ENCODE measurements at regions not wholly inside any gene's neighbourhood (a gene's known extent, or its start where the extent isn't known, plus 50 kb on each side); places are given as distances from the start of the nearest gene placed in this dataset.

DNA sequence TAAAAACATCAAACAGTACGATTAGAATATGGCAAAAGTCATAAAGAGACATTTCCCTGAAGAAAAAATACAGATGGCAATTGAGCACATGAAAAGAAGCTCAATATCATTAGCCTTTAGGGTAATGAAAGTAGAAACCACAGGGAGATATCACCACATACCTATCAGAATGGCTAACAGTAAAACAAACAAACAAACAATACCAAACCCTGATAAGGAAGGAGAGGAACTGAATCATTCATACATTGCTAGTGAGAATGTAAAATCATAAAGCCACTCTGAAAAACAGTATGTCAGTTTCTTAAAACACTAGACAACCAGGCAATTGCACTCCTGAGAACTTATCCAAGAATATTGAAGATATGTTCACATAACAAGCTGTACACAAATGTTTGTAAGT, 1342.5 kb upstream of the SLC10A2 start:
- Histone ChIP-seq H3K27ac (ENCODE audit: insufficient read depth, low read length, poor library complexity, severe bottlenecking) (no peak overlapping the region), H3K9me3 (ENCODE audit: control insufficient read depth, low read length) (no peaks in the 10 kb centered on the region)
- DNase-seq = no peak

GRCh38 chr13:104404325-104404724, 1338.1 kb upstream of the SLC10A2 start:
- Histone ChIP-seq H3K4me1 (ENCODE audit: control insufficient read depth, insufficient read depth, low read length, poor library complexity, severe bottlenecking) (no peaks in the 10 kb centered on the region), H3K36me3 (ENCODE audit: control insufficient read depth, insufficient read depth, low read length) (no peaks in the 10 kb centered on the region), H3K4me3 (ENCODE audit: insufficient read depth, low read depth, low read length, poor library complexity, severe bottlenecking) (no peak overlapping the region), H3K9me3 (ENCODE audit: control insufficient read depth, low read length) (no peaks in the 10 kb centered on the region), H3K27ac (ENCODE audit: insufficient read depth, low read length, poor library complexity, severe bottlenecking) (no peak overlapping the region), H3K27me3 (replicated peaks; ENCODE audit: control insufficient read depth, insufficient read depth, low read length, poor library complexity, severe bottlenecking) (no peaks in the 10 kb centered on the region)
- no peak for DNase-seq

More for the DNA sequence above, 1342.5 kb upstream of the SLC10A2 start:
- Histone ChIP-seq H3K36me3 (ENCODE audit: control insufficient read depth, insufficient read depth, low read length) (no peaks in the 10 kb centered on the region), H3K4me1 (ENCODE audit: control insufficient read depth, insufficient read depth, low read length, poor library complexity, severe bottlenecking) (no peaks in the 10 kb centered on the region), H3K4me3 (ENCODE audit: insufficient read depth, low read depth, low read length, poor library complexity, severe bottlenecking) (no peak overlapping the region), H3K27me3 (replicated peaks; ENCODE audit: control insufficient read depth, insufficient read depth, low read length, poor library complexity, severe bottlenecking) (no peaks in the 10 kb centered on the region)

DNA sequence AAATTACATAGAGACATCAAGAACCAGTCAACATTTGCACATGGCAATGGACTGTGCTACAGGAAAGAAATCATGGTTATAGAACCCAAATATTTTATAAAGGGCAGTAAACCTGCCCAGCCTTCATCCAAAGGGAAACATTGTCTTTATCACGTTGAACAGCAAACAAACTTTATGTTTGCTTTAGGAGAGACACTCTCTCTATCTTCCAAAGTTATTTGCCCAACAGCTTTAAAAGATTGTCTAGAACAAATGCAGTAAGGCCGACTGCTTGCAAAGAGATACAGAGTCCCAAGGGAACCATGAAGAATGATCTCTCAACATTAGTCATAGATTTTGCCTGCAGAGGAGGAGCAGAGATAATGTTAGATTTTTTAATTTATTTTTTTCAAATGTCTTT, 1323.5 kb upstream of the SLC10A2 start:
- no peaks in the 10 kb centered on the region for H3K9me3 ChIP-seq (ENCODE audit: control insufficient read depth, low read length)
- H3K27ac ChIP-seq (ENCODE audit: insufficient read depth, low read length, poor library complexity, severe bottlenecking) = no peak overlapping the region
- no peaks in the 10 kb centered on the region for H3K27me3 ChIP-seq (replicated peaks; ENCODE audit: control insufficient read depth, insufficient read depth, low read length, poor library complexity, severe bottlenecking)
- no peaks in the 10 kb centered on the region for H3K36me3 ChIP-seq (ENCODE audit: control insufficient read depth, insufficient read depth, low read length)
- H3K4me3 ChIP-seq (ENCODE audit: insufficient read depth, low read depth, low read length, poor library complexity, severe bottlenecking) = no peak overlapping the region
- DNase-seq = no peak
- H3K4me1 ChIP-seq (ENCODE audit: control insufficient read depth, insufficient read depth, low read length, poor library complexity, severe bottlenecking) = no peaks in the 10 kb centered on the region

GRCh38 chr13:104387510-104387909, 1321.3 kb upstream of the SLC10A2 start:
- Histone ChIP-seq H3K27me3 (replicated peaks; ENCODE audit: control insufficient read depth, insufficient read depth, low read length, poor library complexity, severe bottlenecking) (no peaks in the 10 kb centered on the region), H3K27ac (ENCODE audit: insufficient read depth, low read length, poor library complexity, severe bottlenecking) (no peak overlapping the region), H3K36me3 (ENCODE audit: control insufficient read depth, insufficient read depth, low read length) (no peaks in the 10 kb centered on the region), H3K4me3 (ENCODE audit: insufficient read depth, low read depth, low read length, poor library complexity, severe bottlenecking) (no peak overlapping the region), H3K4me1 (ENCODE audit: control insufficient read depth, insufficient read depth, low read length, poor library complexity, severe bottlenecking) (no peaks in the 10 kb centered on the region), H3K9me3 (ENCODE audit: control insufficient read depth, low read length) (no peaks in the 10 kb centered on the region)
- DNase-seq = no peak

GRCh38 chr13:104385404-104385803, 1319.2 kb upstream of the SLC10A2 start:
- no peak for DNase-seq

DNA sequence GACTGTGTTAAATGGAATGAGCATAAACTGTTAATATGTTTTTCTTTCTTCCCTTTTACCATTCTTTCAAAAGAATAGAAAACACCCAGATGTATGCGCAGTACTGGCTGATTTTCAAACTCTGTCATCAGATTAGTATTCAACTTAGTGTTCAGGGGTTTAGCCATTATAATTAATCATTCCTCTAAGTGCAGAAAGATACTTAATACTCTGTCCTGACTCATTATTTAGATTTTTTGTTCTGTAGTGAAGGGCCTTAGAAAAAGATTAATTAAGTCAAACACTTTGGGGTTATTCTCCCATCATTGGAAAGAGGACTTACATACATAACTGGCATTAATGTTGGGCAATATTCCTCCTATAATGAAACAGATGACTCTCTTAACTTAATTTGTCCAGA, 1316.7 kb upstream of the SLC10A2 start:
- Histone ChIP-seq H3K36me3 (ENCODE audit: control insufficient read depth, insufficient read depth, low read length) (no peaks in the 10 kb centered on the region), H3K4me3 (ENCODE audit: insufficient read depth, low read depth, low read length, poor library complexity, severe bottlenecking) (no peak overlapping the region), H3K4me1 (ENCODE audit: control insufficient read depth, insufficient read depth, low read length, poor library complexity, severe bottlenecking) (no peaks in the 10 kb centered on the region), H3K27ac (ENCODE audit: insufficient read depth, low read length, poor library complexity, severe bottlenecking) (no peak overlapping the region), H3K9me3 (ENCODE audit: control insufficient read depth, low read length) (no peaks in the 10 kb centered on the region), H3K27me3 (replicated peaks; ENCODE audit: control insufficient read depth, insufficient read depth, low read length, poor library complexity, severe bottlenecking) (no peaks in the 10 kb centered on the region)
- no peak for DNase-seq

More at GRCh38 chr13:104385404-104385803, 1319.2 kb upstream of the SLC10A2 start:
- Histone ChIP-seq H3K27ac (ENCODE audit: insufficient read depth, low read length, poor library complexity, severe bottlenecking) (no peak overlapping the region), H3K36me3 (ENCODE audit: control insufficient read depth, insufficient read depth, low read length) (no peaks in the 10 kb centered on the region), H3K9me3 (ENCODE audit: control insufficient read depth, low read length) (no peaks in the 10 kb centered on the region), H3K4me1 (ENCODE audit: control insufficient read depth, insufficient read depth, low read length, poor library complexity, severe bottlenecking) (no peaks in the 10 kb centered on the region), H3K27me3 (replicated peaks; ENCODE audit: control insufficient read depth, insufficient read depth, low read length, poor library complexity, severe bottlenecking) (no peaks in the 10 kb centered on the region), H3K4me3 (ENCODE audit: insufficient read depth, low read depth, low read length, poor library complexity, severe bottlenecking) (no peak overlapping the region)

GRCh38 chr13:104376588-104376987, 1310.4 kb upstream of the SLC10A2 start:
- no peaks in the 10 kb centered on the region for H3K9me3 ChIP-seq (ENCODE audit: control insufficient read depth, low read length)
- no peaks in the 10 kb centered on the region for H3K36me3 ChIP-seq (ENCODE audit: control insufficient read depth, insufficient read depth, low read length)
- H3K4me3 ChIP-seq (ENCODE audit: insufficient read depth, low read depth, low read length, poor library complexity, severe bottlenecking) = no peak overlapping the region
- no peaks in the 10 kb centered on the region for H3K27me3 ChIP-seq (replicated peaks; ENCODE audit: control insufficient read depth, insufficient read depth, low read length, poor library complexity, severe bottlenecking)
- no peak for DNase-seq
- no peaks in the 10 kb centered on the region for H3K4me1 ChIP-seq (ENCODE audit: control insufficient read depth, insufficient read depth, low read length, poor library complexity, severe bottlenecking)
- H3K27ac ChIP-seq (ENCODE audit: insufficient read depth, low read length, poor library complexity, severe bottlenecking) = no peak overlapping the region

DNA sequence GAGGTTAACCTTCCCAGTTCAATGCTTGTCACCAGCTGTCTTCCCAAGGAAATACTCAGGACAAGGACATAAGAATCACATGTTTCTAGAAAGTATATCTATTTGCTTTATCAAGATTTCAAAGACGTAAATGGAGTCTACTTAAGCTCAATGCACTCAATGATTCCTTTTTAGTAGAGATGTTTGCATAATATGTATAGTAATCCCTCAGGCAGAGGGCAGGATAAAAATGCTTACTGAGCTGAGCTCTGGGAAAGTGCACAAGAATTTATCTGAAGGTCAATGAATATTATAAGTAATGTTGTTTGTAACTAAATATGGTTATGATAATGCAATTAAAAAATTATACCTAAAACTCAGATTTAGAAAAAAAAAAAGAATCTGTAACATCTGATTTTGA, 1309.4 kb upstream of the SLC10A2 start:
- no peak for DNase-seq
- no peaks in the 10 kb centered on the region for H3K4me1 ChIP-seq (ENCODE audit: control insufficient read depth, insufficient read depth, low read length, poor library complexity, severe bottlenecking)
- H3K27me3 ChIP-seq (replicated peaks; ENCODE audit: control insufficient read depth, insufficient read depth, low read length, poor library complexity, severe bottlenecking) = no peaks in the 10 kb centered on the region
- H3K4me3 ChIP-seq (ENCODE audit: insufficient read depth, low read depth, low read length, poor library complexity, severe bottlenecking) = no peak overlapping the region
- H3K36me3 ChIP-seq (ENCODE audit: control insufficient read depth, insufficient read depth, low read length) = no peaks in the 10 kb centered on the region
- no peak overlapping the region for H3K27ac ChIP-seq (ENCODE audit: insufficient read depth, low read length, poor library complexity, severe bottlenecking)
- H3K9me3 ChIP-seq (ENCODE audit: control insufficient read depth, low read length) = no peaks in the 10 kb centered on the region

DNA sequence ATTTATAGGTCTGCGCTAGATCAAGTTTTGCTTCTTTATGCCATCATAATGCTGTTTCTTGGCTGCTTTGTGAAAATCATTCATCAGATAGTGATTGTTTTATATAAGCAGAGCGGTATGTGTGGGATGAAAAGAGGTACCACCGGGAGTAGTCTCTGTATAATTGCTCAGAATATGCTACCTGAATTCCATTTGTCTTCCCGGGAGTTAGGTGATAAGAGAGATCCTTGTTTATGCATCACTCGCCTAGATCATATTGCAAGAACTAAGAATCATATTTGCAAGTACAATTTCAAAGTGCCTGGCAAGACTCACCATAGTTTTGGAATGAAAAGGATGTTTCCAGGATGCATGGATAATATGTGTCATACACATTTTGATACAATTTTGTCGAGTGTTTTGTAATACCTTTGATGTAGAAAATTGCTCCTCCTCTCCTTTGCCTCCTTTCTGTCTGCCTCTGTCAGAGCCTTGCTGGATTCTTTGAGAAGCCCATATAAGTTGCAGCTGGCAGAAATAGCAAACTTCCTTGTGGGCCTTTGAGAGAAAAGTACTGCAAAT, 1306.0 kb upstream of the SLC10A2 start:
- no peaks in the 10 kb centered on the region for H3K36me3 ChIP-seq (ENCODE audit: control insufficient read depth, insufficient read depth, low read length)
- no peak for DNase-seq

DNA sequence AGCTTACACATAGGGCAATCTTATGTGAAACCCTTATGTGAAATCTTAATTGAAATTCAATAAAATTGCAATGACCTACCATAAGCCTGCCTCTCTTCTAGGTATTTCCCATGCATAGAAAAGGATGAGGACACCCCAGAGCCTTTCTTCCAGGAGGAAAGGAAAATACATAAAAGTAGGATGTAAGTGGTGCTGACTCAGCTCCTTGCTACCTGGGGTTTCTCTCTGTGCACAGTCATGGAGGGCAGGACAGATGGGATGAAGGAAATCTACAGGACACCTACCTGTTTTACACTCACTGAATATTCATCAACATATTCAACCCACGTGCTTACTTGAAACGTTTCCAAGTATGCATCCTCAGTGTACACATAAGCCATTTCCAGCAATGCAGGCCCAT, 1299.2 kb upstream of the SLC10A2 start:
- Histone ChIP-seq H3K4me1 (ENCODE audit: control insufficient read depth, insufficient read depth, low read length, poor library complexity, severe bottlenecking) (no peaks in the 10 kb centered on the region), H3K36me3 (ENCODE audit: control insufficient read depth, insufficient read depth, low read length) (no peaks in the 10 kb centered on the region), H3K27me3 (replicated peaks; ENCODE audit: control insufficient read depth, insufficient read depth, low read length, poor library complexity, severe bottlenecking) (no peaks in the 10 kb centered on the region), H3K9me3 (ENCODE audit: control insufficient read depth, low read length) (no peaks in the 10 kb centered on the region), H3K4me3 (ENCODE audit: insufficient read depth, low read depth, low read length, poor library complexity, severe bottlenecking) (no peak overlapping the region), H3K27ac (ENCODE audit: insufficient read depth, low read length, poor library complexity, severe bottlenecking) (no peak overlapping the region)
- DNase-seq = no peak

More for the DNA sequence above, 1306.0 kb upstream of the SLC10A2 start:
- no peak overlapping the region for H3K4me3 ChIP-seq (ENCODE audit: insufficient read depth, low read depth, low read length, poor library complexity, severe bottlenecking)
- H3K27ac ChIP-seq (ENCODE audit: insufficient read depth, low read length, poor library complexity, severe bottlenecking) = no peak overlapping the region
- H3K4me1 ChIP-seq (ENCODE audit: control insufficient read depth, insufficient read depth, low read length, poor library complexity, severe bottlenecking) = no peaks in the 10 kb centered on the region
- H3K27me3 ChIP-seq (replicated peaks; ENCODE audit: control insufficient read depth, insufficient read depth, low read length, poor library complexity, severe bottlenecking) = no peaks in the 10 kb centered on the region
- no peaks in the 10 kb centered on the region for H3K9me3 ChIP-seq (ENCODE audit: control insufficient read depth, low read length)
